UCSD-AML1 (cell line): ENCODE measurements at regions not wholly inside any gene's neighbourhood (a gene's known extent, or its start where the extent isn't known, plus 50 kb on each side); places are given as distances from the start of the nearest gene placed in this dataset.
"Not testable (repeated sequence)": the region's sequence is repeated elsewhere in the genome, so short reads cannot be mapped to it uniquely, and the experiment has no call there.

Source experiments
- DNase-seq: peaks from one replicate; lab custom pipeline; 2025; ENCODE audit not compliant: unreplicated experiment; lab: John Stamatoyannopoulos, UW

DNA sequence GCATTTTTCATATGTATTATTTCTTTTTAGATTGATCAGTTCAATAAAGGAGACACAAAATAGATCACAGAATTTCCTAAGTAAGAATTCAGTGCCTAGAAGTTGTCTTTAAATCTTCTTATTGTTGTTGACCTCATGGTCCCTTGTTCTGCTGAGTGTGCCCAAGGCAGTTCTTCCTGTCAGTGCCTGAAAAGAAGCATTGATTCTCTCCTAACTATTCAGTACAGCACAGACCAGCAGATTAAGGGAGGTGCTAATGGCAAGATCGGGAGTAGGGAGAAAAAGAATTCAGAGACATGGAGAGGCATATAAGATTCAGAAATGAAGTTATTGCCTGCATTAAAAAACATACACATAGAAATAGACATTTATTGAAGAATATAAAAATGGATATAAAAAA lies 180.5 kb upstream of the PCDH9 start:
- no peak for DNase-seq

DNA sequence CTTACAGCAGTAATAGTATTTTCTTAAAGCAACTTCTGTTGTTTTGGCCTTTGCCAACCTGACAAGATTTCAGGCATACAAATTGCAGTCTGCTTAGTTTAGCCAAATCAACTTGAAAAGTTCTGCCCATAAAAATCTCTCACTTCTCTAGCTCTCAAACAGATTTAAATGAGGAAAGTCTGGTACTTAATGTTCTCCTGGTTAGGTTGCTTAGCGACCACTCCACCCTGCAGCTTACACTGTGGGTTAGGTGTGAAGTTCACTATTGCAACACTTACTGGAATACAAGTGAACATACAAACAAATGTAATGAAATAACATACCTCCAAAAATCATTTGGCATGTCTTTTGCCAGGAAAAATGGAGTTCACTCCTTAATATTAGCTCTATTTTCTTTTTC lies 178.7 kb upstream of the PCDH9 start:
- DNase-seq: no peak

DNA sequence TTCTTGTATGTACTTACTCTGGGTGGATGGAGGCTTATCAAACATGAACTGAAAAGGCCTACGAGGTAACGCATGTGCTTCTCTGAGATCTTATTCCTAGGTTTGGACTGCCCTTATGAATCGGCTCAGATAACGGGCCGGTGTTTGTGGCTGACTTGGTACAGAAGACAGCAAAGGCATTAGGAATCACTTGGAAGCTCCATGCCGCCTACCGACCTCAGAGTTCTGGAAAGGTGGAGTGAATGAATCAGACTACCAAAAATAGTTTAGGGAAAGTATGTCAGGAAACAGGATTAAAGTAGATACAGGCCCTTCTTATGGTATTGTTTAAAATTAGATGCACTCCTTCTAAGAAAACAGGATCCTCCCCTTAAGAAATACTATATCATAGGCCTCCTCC lies 172.4 kb upstream of the PCDH9 start:
- DNase-seq: no peak

DNA sequence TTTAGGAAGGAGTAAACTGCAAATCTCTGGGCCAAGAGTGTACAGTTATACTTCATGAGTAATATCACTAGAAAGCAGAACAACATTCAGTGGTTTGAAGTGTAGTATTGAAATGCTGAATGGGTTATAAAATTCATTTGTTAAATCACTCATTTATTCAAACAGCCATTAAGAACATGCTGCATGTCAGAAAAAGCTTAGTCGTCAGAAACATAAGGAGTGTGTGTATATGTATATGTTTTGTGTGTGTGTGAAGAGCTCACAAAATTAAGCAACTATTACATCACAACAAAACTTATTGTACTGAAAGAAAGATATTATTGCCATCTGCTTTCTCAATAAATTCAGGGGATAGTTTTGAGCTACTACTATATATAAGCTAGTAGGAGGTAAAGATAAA lies 165.4 kb upstream of the PCDH9 start:
- DNase-seq: no peak

DNA sequence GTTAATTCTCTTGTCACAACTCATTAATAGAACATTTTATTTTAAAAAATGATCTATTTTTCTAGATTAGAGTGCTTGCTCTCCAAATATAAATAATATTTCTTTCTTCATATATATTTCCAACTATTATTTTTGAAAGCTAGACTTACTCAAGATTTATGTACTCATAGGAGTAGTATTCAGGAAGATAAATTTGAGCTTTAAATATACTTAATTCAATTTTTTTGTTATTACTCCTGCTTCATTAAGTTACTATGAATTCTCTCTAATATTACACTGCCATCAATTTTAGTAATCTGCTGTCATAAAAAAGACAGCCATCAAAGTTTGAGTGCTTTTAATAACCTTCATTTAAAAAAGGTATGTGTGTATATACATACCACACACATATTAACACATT lies 161.9 kb upstream of the PCDH9 start:
- DNase-seq: no peak

DNA sequence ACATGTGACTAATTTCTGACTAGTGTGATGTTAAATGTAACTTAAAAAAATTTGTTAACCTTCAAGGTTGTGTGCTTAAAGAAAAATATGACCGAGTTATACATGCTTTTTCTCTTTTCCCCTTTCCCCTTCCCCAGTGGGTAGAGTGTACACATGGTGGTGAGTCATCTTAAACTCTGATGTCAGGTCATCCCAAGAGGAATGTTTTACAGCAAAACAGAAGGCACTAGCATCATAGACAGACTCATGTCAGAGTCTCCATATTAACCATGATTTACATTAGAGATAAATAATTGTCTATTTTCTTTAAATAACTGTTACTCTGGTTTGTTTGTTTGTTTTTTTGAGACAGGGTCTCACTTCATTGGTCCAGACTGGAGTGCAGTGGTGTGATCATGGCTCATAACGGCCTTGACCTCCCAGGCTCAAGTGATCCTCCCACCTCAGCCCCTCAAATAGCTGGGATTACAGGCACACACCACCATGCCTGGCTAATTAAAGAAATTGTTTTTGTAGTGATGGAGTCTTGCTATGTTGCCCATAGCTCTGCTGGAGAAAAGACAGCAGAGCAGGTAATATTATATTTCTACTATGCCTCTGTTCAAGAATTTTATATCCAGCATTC lies 160.4 kb upstream of the PCDH9 start:
- no peak for DNase-seq

DNA sequence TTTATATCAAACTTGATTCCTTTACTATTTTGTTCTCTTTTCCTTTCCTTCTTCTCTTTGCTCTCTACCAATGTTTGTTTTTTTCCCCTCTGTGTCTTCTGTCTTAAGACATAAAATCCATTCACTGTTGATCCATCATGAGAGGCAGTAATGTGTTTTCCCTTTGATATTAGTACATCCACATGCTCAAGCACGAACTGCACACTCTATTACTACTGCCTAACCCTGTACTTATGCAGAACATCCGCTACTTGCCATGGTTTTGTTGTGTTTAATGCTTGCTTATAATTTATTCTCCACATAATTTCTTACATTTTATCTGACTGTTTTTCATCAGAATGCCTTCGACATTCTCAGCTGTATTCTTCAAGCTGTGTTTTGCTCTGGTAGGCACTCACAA lies 159.0 kb upstream of the PCDH9 start:
- no peak for DNase-seq

DNA sequence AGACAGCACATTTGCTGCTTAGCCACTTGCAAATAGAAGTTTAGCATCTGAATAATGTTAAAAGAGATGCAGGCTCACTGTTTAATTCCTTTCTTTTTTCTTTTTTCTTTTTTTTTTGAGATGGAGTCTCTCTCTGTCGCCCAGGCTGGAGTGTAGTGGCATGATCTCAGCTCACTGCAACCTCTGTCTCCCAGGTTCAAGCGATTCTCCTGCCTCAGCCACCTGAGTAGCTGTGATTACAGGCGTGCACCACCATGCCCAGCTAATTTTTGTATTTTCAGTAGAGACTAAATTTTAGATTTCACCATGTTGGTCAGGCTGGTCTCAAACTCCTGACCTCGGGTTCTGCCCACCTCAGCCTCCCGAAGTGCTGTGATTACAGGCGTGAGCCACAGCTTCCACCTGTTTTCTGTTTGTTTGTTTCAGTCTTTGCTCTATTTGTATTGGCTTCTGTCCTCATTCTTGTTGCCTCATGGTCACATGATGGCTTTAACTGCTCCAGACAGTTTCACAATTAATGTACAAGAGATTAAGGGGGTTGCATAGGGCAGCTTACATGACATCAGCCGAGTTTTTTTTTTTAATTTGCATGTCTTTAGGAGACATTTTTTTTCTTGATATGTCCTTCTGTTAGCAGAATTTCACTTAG lies 153.1 kb upstream of the PCDH9 start:
- DNase-seq: not testable (repeated sequence)

DNA sequence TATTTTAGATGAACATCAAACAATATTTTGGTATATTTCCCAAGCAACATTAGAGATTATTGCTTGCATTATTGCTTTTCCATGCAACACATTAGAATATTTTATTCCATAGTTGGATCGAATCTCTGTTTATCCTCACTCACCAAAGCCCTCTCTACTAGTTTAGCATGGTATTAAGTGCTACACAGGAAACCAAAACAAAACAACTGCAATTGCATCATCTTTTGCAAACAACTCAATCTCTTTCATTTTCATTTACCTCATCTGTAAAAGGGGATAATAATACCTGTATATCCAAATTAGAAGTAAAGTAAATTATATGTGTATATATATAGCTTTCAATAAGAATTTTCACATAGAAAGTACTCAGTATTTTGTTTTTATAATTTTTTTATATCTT lies 147.8 kb upstream of the PCDH9 start:
- DNase-seq: no peak

DNA sequence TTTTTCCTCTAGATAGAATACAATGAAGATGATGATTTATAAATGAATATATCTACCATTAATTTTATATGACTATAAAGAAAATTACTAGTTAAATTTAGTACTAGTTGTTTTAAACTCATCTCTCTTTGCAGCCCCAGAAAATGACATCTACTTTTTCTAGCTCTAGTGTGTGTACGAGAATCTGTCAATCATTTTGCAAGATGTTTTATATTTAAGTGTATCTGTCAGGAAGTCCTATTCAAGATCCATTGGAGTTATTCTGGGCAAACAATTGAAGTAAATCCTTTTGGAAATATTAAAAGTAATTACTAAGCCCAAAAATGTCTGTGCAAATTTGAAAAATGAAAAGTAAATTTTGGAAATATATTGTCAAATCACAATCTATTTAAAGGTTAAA lies 144.3 kb upstream of the PCDH9 start:
- DNase-seq: no peak

DNA sequence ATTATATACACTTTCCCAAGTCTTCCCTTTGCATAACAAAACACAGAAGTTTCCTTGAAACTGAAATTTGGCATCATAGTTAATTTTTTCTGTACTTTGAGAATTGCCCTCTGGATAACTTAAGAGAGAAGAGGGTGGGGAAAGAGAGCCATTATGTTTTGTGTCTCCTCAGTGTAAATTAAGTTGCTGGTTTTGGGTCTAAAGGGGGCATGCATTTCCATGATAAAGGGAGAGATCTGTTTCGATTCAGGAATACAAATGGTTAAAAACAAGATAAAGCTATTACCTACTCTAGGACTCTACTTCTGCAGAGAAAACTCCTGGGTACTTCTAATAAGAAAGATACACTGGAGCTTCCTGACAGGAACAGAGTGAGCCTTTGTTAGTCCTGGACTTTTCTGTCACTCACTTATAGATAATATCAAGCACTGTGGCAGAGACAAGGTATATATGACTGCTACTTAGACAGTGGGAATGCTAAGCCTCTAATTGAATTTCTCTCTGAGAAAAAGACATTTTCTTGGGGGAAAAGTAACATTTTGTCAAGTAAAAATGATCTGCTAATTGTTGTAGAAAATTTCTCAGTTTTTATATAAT lies 142.8 kb upstream of the PCDH9 start:
- no peak for DNase-seq

DNA sequence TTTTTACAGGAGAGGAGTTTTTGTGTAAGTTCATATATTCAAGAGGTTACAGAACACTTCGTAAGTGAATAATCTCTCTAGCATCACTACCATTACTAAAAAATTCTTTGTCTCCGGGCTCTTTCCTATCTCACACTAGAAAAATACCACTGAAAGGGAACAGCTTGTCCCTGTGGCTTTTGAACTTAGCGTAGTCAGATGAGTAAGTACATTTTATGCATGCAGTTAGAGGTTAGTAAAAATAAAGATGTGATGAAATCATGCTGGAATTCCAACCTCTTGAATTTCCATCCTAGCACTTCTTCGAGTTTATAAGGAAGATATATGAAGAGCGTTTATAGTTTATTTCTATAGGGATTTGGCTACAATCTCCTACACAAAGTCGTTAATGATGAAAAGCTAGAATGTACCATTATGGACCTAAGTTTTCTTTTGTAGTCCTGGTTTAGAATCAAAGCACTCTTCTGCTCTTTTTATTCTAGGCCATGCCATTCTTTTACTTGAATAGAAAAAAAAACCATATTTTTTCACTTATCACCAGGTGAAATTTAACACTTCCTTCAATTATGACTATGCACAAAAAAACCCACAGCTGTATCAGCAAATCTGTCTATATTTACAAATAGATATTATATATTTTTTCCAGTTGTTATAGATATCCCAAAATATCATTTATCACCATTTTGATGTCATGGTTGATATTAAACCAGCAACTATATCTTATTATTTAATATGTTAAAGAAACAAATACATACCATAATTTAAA lies 139.9 kb upstream of the PCDH9 start:
- no peak for DNase-seq

DNA sequence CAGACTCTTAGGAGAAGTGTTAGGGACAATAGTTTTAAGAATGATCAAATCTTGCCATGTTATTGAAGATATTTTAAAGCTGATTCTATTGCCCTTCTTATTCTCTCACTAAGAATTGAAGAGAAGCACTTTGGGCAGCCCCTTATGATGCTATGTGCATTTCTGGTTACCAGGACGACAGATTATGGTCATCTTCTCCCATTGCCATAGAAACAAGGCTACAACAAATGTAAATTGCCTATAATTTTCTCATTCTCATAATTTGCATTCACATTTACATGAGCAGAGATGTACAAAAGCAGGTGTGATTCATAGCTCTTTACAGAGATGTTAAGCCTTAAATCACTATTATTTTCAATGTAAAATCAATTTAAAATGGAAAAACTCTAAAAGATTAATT lies 137.3 kb upstream of the PCDH9 start:
- DNase-seq: no peak

DNA sequence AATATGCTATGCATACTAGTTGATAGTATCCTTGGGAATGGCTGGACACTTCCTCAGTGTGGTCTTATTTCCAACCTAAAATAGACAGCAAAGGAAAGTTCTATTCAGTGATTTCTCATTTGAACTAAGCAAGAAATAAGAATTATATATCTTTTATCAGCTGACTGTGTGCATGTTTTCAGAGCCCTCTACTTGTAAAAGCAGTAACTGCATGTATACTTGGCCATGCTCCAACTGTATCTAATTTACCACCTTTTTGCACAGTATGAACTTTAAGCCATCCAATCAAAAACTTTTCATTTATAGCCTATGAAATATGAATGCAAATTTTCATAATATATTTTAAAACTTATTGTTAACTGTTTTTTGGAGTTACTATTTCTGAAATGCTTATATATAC lies 136.4 kb upstream of the PCDH9 start:
- DNase-seq: no peak

DNA sequence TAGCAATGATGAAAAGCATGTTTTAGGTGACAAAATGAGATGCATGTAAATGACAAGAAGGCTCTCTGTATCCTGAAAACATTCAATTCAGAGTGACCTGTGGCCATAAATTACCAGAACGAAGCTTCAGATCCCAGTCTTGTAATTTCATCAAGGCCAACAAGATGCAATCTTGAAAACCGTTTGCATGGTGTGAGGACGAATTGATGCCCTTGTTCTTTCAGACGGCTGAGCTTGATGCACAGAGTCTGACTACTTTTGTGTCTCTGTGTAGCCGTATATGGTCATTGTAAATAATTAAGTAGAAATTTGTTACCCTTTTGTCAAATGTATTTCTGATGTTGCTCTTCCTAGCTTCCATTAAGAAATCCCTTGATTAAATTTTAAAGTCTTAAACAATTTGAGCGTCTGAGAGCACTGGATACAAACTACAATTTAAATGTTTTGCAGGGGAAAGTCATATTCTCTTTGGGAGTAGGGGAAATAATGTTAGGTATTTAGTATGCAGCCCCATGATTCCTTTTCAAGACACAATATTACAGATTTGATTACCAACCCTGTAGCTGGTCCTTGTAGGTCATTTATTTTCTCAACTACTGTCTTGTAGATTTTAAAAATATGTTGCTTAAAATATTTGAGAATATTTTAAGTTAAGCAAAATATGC lies 125.8 kb upstream of the PCDH9 start:
- no peak for DNase-seq

DNA sequence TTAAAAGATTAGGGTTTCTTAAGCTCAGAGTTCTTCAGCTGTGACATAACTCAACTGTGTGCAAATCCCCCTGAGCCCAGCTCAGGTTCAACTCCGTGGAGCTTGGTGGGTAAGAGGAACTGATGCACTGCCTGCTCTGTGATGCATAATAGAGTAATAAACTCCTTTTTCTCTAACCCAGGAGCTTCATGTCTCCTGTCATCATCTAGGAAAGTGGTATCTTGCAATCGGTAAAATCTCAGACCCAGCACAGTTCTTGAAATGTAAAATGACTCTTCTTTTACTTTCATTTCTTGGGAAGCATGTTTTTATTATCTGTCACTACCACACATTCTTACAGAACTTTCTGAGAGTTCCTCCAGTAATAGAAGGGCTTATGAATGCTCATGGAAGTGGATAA lies 123.8 kb upstream of the PCDH9 start:
- no peak for DNase-seq

DNA sequence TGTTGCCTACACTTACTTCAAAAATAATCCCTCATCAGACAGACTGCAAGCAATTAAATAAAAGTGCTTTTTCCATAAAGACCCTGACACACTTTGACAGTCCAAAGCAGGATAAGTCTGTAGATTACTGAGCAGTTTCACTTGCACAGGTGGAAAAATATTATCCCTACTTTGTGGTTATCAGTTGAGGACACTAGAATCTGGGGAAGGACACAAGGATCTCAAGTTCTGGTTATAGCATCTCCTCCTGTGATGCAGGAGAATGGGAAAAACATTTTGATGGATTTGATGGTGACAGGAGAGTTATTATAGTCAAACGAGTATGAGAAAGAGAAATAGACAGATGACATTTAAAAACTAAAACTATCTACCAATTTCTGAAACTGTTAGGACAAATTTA lies 122.9 kb upstream of the PCDH9 start:
- no peak for DNase-seq

DNA sequence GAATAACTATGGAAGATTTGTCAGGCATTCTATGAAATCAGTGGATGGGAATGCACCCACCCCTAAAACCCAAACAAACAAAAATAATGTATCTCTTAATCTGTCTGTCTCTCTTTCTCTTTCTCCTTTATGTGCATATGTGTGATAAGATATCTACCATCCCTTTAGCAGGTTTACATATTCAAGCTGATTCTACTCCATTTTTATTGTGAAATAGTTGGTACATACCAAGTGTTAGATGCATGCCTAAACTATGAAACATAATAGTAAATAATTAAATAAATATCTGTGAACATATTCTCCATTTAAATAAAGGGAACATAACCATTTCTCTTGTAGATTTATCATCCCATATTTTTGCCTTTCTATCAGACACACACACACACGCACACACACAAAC lies 121.8 kb upstream of the PCDH9 start:
- DNase-seq: no peak

DNA sequence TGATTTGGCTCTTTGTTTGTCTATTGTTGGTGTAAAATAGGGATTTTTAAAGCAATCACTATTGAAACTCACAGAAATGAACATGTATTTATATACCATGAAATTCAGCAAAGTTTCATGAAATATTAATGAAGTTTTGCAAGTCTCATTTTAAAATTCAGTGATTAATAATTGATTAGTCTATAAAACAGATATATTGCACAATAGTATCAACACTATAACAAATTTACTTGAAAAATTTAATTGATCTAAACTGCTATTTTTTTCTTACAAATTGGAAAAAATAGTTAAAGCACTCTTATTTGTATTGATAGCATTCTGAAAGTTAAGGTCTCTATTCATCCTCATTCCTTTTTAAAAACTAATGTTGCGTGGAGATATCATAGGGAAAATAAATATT lies 121.0 kb upstream of the PCDH9 start:
- DNase-seq: no peak

DNA sequence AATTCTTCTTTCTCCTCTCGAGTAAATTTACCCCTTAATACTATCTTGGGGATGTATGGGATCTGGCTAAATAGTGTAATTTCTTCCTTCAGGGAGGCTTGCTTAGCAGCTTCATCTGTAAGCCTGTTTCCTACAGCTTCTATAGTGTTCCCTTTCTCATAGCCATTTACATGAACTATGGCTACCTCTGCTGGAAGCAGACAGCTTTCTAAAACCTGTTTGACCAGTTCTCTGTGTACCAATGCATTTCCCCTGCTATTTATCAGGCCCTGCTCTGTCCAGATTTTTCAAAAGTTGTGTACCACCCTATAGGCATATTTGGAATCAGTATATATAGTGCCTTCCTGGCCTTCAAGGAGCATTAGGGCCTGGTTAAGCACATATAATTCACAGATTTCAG lies 113.6 kb upstream of the PCDH9 start:
- no peak for DNase-seq

DNA sequence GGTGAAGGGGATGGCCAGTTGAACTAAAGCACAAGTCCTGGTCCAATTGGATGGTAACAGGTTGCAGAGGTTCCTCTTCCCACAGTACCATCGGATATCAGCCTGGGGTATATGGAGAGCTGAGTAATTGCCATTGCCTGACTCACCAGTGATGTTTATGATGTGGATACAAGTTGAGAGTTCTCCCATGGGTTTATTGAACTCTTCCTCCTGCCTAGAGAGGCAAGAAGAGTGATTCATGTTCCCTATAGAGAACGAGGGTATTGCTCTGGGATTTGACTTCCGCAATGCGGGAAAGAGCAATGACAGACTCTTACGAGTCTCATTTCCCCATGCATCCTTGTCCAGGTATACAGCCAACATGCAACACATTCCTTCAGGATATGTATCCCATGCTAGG lies 111.3 kb upstream of the PCDH9 start:
- no peak for DNase-seq

DNA sequence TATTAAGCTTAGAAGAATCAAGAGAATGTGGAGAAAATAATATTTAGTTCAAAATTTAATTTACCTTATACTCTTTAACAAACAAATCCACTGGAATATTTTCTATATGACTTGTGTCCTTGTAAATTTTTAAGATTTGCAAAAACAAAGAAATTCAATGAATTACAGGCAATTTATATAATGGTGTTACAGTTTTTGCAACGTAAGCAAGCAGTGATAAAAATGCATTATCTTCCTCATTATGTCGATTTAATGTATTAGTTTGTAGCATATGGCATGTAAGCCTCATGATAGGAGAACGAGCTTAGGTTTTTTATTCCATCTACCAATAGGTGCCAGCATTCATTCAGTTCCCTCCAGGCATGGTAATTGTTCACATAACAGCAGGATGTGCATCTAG lies 100.0 kb upstream of the PCDH9 start:
- DNase-seq: no peak
